HG03521 (cell line): ENCODE measurements at regions not wholly inside any gene's neighbourhood (a gene's known extent, or its start where the extent isn't known, plus 50 kb on each side); places are given as distances from the start of the nearest gene placed in this dataset.
"Not testable (repeated sequence)": the region's sequence is repeated elsewhere in the genome, so short reads cannot be mapped to it uniquely, and the experiment has no call there.

ENCODE experiments used
- ATAC-seq: cut with Tn5 transposase; IDR thresholded peaks from one replicate; pipeline ENCODE4 v1.9.1; 2021; ENCODE audit warnings: mild to moderate bottlenecking, moderate library complexity; ENCODE audit not compliant: unreplicated experiment

- not testable (repeated sequence) for ATAC-seq
These were observed 94.3 kb downstream of the KCNJ12 start for GRCh38 chr17:21470422-21470821.

- ATAC-seq, result no peak
These were observed 94.7 kb downstream of the KCNJ12 start for GRCh38 chr17:21470861-21471260.

DNA sequence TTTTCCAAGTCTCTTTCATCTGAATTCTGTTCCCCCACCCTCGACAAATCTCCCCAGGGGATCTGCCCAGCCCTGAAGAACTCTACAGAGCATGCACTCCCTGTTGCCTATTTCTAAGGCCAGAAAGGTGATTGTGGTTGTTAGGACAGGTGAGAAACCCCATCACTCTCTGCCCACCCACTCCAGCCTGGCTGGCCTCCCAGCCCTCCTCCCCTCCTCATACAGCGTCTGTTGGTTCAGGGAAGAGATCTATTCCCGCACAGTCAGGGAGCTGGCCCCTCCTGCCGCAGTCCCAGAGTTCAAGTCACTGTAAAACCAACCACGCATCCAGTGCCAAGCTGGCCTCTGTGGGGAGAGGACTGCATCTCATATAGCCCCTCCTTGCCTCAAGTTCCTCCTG, 98.7 kb downstream of the KCNJ12 start:
- ATAC-seq, result no peak

DNA sequence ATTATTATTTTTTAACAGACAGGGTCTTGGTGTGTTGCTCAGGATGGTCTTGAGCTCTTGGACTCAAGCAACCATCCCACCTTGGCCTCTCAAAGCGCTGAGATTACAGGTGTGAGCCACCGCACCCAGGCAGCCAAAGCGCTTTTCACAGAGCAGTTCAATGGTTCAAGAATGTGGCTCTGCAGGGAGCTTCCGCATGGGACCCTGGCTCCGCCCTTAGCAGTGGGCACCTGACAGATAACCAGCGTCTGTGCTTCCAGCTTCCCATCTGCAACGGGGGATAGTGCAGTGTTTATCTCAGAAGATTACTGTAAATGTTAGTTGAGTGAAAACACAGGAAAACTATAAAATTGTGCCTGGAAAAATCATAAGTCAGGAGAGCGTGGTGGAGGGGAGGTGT, 99.4 kb downstream of the KCNJ12 start:
- ATAC-seq, result no peak

DNA sequence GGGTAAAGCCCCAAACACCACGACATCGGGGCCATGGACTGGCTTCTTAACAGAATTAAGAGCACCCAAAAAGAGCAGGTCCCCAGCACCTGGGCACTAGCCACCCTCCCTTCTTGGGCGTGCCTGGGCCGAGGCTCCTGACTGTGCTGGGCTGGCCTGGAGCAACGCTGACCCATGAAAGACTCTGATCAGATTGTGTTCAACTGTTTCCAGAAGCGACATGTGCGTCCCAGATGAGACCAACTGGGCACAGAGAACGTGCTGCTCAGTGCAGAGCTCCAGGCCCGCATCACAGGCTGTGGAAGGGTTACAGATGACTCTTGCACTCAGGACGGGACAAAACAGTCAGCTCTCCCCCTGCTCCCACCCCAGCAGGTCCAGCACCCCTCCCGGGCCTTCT, 100.7 kb downstream of the KCNJ12 start:
- no peak for ATAC-seq

GRCh38 chr17:21482189-21482865, 106.2 kb downstream of the KCNJ12 start:
- no peak for ATAC-seq

- not testable (repeated sequence) for ATAC-seq
These were observed 111.9 kb downstream of the KCNJ12 start for GRCh38 chr17:21488043-21488442.

- ATAC-seq, result no peak
These were observed 117.8 kb downstream of the KCNJ12 start for GRCh38 chr17:21493993-21494392.

GRCh38 chr17:21495281-21495680, 119.1 kb downstream of the KCNJ12 start:
- ATAC-seq, result no peak

DNA sequence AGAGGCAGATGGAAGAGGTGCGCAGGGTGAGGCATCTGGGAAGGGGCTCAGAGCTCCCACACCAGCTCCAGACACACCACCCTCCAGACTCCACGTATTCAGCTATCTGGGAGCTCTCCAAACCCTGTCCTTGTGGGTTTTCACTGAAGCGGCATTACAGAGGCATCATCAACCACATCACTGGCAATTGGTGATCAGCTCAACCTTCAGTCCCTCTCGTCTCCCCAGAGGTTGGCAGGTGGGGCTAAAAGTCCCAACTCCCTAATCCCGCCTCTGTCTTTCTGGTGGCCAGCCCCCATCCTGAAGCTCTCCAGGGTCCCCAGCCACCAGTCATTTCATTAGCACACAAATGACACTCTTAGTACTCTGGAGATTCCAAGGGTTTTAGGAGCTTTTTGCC, 123.9 kb downstream of the KCNJ12 start:
- no peak for ATAC-seq

- ATAC-seq, result not testable (repeated sequence)
These were observed 126.0 kb downstream of the KCNJ12 start for GRCh38 chr17:21501927-21502700.

GRCh38 chr17:21505819-21506815, 130.0 kb downstream of the KCNJ12 start:
- no peak for ATAC-seq

- not testable (repeated sequence) for ATAC-seq
These were observed 131.6 kb downstream of the KCNJ12 start for GRCh38 chr17:21507806-21508205.

DNA sequence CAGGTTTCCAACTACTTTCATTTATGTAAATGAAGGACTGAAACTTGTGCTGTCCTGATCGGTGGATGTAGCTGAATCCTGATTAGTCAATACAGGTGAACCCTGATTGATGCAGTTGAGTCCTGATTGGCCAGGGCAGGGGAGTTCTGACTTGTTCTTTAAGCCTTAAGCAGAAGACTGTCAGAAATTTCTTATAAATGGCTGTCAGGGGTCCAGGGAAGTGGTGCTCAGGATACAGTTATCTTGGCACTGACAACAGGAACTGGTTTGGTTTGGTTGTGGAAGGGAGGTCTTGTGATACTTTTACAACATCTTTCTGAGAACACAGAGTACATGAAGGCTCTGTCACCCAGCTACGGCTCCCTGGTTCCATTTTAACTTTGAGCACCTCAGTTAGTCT, 132.1 kb downstream of the KCNJ12 start:
- no peak for ATAC-seq

DNA sequence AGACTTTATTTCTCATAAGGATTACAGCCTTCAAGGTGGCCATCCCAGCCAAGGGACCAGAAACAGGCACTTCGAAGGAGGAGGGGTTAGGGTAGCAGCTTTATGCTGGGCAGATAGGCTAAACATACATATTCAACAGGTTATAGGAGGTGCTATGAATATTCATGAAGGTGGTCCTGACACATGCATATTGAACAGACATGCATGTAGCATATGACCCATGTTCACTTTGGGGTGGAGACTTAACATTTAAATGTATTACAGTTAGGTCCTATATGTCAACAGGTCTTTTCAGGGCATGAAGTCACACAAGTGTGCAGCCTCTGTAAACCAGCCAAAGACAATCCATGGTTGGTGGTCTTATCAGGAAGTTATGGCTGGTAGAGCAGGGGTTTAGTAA, 133.2 kb downstream of the KCNJ12 start:
- ATAC-seq, result not testable (repeated sequence)

DNA sequence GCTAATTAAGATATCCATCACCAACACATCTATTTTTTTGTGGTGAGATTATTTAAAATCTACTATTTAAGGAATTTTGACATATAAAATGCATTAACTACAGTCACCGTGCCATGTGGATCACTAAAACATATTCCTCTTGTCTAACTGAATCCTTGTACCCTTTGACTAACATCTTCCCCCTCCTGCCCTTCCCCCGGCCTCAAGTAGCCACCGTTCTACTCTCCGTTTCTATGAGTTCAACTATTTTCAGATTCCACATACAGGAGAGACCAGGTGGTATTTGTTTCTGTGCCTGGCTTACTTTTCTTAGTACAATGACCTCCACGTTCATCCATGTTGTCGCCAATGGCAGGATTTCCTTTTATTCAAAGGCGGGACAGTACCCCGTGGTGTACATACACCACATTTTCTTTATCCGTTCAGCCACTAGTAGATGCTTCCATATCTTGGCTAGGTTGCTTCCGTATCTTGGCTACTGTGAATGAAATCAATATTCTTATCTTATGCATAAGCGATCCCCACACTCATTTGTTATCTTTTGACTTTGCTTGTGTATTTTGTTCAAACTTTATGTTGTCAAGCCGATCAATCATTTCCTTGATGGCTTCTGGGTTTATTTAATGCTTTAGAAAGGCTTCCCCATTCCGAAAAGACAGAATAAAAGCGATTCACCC, 134.7 kb downstream of the KCNJ12 start:
- ATAC-seq, result no peak

DNA sequence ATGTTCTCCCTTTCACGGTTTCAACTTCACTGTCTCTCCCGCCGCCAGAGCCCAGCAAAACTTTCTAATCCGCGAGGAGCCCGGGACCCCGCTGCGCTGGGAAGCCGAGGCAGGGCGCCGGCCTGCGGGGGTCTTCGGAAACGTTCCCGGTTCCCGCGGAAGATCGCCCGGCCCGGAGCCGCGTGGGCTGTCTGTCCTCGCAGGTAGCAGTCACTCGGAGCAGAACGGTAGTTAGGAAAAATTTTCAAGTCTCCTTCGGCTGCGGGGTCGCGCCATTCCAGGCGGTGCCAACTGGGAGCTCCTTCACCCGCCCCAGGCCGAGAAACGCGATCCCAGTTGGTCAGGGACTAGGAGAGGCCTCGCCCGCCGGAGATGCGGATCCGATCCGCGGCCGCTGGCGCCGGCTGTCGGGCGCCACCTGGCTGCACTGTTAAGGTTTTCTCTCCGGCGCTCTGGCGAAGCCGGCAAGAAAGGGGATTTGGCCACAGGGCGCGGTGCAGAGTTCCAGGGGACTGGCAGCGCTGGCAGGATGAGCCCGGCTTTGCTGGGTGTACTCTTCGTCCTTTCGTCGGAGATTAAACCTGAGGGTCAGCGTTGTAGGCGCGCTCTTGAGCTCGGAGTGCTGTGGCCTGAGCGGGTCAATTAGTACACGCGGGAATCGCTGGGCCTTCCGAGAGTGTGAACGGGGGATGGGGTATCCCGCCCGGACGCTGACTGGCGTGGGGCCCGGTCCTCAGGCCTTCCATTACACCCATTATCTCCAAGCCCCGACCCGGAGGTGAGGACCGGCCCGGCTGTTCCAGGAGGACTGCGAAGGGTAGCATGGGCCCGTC, 135.4 kb downstream of the KCNJ12 start:
- peak; percentile 52 for ATAC-seq

DNA sequence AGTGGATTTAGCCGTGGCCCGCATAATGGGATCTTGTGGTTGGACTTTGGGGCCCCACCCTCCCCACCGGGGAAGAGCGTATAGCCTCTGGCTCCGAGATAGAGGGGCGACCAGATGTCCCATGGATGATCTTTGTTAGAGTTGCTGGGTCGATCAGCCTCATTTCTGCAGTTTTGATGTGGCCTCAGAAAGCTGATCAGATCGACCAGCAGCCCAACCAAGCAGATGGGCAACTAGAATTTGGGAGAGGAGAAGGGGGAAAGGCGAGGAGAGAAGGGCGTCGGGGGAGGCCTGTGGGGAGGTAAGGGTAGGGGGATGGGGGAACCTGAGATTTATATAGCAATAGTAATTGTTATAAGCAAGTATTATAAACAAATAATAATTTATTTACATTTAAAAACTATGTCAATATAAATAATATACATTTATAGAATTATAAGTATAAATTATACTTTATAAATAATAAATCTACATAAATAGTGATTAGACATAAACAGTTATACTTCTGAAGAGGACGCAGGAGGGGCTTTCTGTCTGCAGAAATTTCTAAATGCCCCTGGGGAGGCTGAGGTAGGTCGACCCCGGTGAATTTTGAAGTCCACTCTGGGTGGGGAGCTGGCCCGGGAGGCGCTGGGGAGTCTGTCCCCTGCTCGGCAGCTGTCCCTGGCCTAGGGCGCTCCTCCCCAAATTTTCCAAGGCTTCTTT, 136.3 kb downstream of the KCNJ12 start:
- ATAC-seq, result no peak

DNA sequence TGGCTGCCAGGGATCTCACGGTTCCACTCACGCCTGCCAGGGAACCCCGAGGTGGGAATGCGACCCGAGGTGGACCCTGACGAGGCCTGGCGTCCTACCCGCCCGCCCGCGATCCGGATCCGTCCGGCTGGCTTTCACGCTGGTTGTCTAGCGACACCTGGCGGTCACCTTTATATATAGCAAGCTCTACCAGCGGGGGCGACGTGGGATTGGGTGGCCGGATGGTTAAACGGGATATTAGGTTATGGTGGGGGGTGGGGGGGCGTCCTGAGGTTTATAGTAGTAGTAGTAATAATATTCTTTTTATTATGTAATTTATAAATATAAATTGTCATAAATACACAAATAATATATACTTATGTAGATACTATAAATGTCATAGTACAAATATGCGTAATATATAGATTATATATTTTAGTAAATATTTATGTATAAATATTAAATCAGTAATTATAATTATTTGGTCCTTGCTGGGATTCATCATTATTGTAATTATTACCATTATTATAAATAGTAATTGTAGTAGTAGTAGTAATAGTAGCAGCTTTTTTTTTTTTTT, 136.9 kb downstream of the KCNJ12 start:
- peak; percentile 46 for ATAC-seq
